Lower lobe of right lung (tissue), 2 donors: ENCODE measurements at regions not wholly inside any gene's neighbourhood (a gene's known extent, or its start where the extent isn't known, plus 50 kb on each side); places are given as distances from the start of the nearest gene placed in this dataset.

Source experiments
- ATAC-seq, 2 donors: fragments of 200-7000 bp; cut with Tn5 transposase; one replicate each; pipeline ENCODE4 v1.9.1; 2020 to 2022; ENCODE audit warnings: mild to moderate bottlenecking in 2 of 2, moderate library complexity in 2 of 2
- DNase-seq: peaks from one replicate; pipeline ENCODE4 v3.0.0-alpha.2; 2020
- H3K27ac ChIP-seq: fragments of 200-600 bp; one replicate; pipeline ENCODE4 v1.8.0; 2022
- H3K27me3 ChIP-seq: fragments of 200-600 bp; one replicate; pipeline ENCODE4 v1.8.0; 2022; ENCODE audit warnings: low read depth
- H3K36me3 ChIP-seq: fragments of 200-600 bp; one replicate; pipeline ENCODE4 v1.8.0; 2022; ENCODE audit warnings: mild to moderate bottlenecking
- H3K4me1 ChIP-seq: fragments of 200-600 bp; one replicate; pipeline ENCODE4 v1.8.0; 2022
- H3K4me3 ChIP-seq: fragments of 200-600 bp; one replicate; pipeline ENCODE4 v1.8.0; 2022; ENCODE audit warnings: mild to moderate bottlenecking
- H3K9me3 ChIP-seq: fragments of 200-600 bp; one replicate; pipeline ENCODE4 v1.8.0; 2022
- CTCF ChIP-seq: fragments of 200-600 bp; IDR thresholded peaks from one replicate; pipeline ENCODE4 v1.8.0; 2022; ENCODE audit warnings: antibody characterized with exemption, mild to moderate bottlenecking
- intact Hi-C: fragments of 100-400 bp; cut with DNase I; formaldehyde crosslinking; loops from one replicate; pipeline ENCODE4 v1.11.0; 2022
- donor health status: DM: no; HTN: yes; CAD: no; lungs with severe emphysema.

GRCh38 chr3:180359953-180360279, 242.0 kb upstream of the TTC14 start:
- H3K9me3 ChIP-seq = no peaks in the 10 kb centered on the region
- intact Hi-C loops = no loop called here
- H3K4me3 ChIP-seq = no peak overlapping the region
- TF ChIP-seq CTCF = no peak
- no peaks in the 10 kb centered on the region for H3K4me1 ChIP-seq
- H3K36me3 ChIP-seq = no peaks in the 10 kb centered on the region
- H3K27me3 ChIP-seq = no peaks in the 10 kb centered on the region
- ATAC-seq (no peak), DNase-seq (no peak)
- no peak overlapping the region for H3K27ac ChIP-seq

GRCh38 chr3:180362081-180362480, 239.9 kb upstream of the TTC14 start:
- Histone ChIP-seq H3K9me3 (peaks cover 2% of the 10 kb centered on the region), H3K27me3 (no peaks in the 10 kb centered on the region), H3K36me3 (no peaks in the 10 kb centered on the region), H3K4me3 (no peak overlapping the region), H3K27ac (no peak overlapping the region), H3K4me1 (no peaks in the 10 kb centered on the region)
- intact Hi-C loops = no loop called here
- no peak for TF ChIP-seq CTCF
- DNase-seq = no peak
- ATAC-seq = no peak

GRCh38 chr3:180375831-180376230, 226.1 kb upstream of the TTC14 start:
- H3K36me3 ChIP-seq = no peaks in the 10 kb centered on the region
- no peak for TF ChIP-seq CTCF
- H3K4me1 ChIP-seq = no peaks in the 10 kb centered on the region
- no peak overlapping the region for H3K4me3 ChIP-seq
- intact Hi-C loops = no loop called here
- ATAC-seq = no peak
- no peaks in the 10 kb centered on the region for H3K27me3 ChIP-seq
- DNase-seq = no peak
- H3K9me3 ChIP-seq = no peaks in the 10 kb centered on the region
- H3K27ac ChIP-seq = no peak overlapping the region

GRCh38 chr3:180378496-180378895, 223.5 kb upstream of the TTC14 start:
- Histone ChIP-seq H3K27me3 (no peaks in the 10 kb centered on the region), H3K9me3 (no peaks in the 10 kb centered on the region), H3K4me3 (no peak overlapping the region), H3K36me3 (no peaks in the 10 kb centered on the region), H3K27ac (no peak overlapping the region), H3K4me1 (no peaks in the 10 kb centered on the region)
- DNase-seq (no peak), ATAC-seq (no peak)
- no peak for TF ChIP-seq CTCF
- intact Hi-C loops = no loop called here

GRCh38 chr3:180382638-180383180, 219.3 kb upstream of the TTC14 start:
- Histone ChIP-seq H3K9me3 (no peaks in the 10 kb centered on the region), H3K4me1 (no peaks in the 10 kb centered on the region), H3K4me3 (no peak overlapping the region), H3K27ac (no peak overlapping the region), H3K27me3 (no peaks in the 10 kb centered on the region), H3K36me3 (no peaks in the 10 kb centered on the region)
- TF ChIP-seq CTCF = no peak
- intact Hi-C loops = no loop called here
- ATAC-seq = no peak
- DNase-seq = no peak
